ENCODE measurements at regions not wholly inside any gene's neighbourhood (a gene's known extent, or its start where the extent isn't known, plus 50 kb on each side); places are given as distances from the start of the nearest gene placed in this dataset.

DNA sequence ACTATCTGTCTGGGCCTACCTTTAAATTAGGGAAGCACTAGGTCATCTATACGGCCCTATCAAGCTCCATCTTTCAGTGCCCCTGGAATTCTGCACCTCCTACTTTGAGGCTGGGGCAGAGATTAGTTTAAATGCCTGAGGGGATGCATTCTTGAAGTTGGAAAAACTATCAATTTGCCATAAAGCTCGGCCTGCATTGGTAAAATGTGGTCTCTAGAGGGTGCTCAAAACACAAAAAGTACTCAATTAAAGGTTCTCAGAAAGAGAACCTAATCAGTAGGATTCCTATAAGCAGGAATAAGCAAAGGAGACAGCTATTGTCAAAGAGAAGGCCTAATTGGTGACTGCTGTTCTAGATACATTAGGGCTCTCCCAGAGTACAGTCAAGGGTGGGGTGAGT lies 111.7 kb downstream of the AMER1 start:
- no peak overlapping the region for H3K4me2 ChIP-seq (ENCODE audit: insufficient read depth, low read length)
- in situ Hi-C loops (cut with MboI): no loop called here
- no peaks in the 10 kb centered on the region for H3K9me3 ChIP-seq (replicated peaks; ENCODE audit: control insufficient read depth, insufficient read depth, low read depth, low read length)
- no peaks in the 10 kb centered on the region for H3K27me3 ChIP-seq (ENCODE audit: control insufficient read depth in 2 of 2, insufficient read depth in 2 of 2, low read length in 2 of 2)
- H4K20me1 ChIP-seq (replicated peaks; ENCODE audit: control insufficient read depth, insufficient read depth, low read length): no peaks in the 10 kb centered on the region
- ChIA-PET CTCF (ENCODE audit: low intra/inter-chr PET ratio) (no interaction called here), POLR2A (interaction anchor here (0.6 to 0.8 kb wide), 2 partner anchors 33 to 49 kb away, joined by 3 to 4 read pairs; no protein-coding TSS in a partner anchor)
- no peak for FAIRE-seq
- H3K36me3 ChIP-seq (ENCODE audit: control insufficient read depth, insufficient read depth, low read length): no peaks in the 10 kb centered on the region
- H2AFZ ChIP-seq (ENCODE audit: low read depth, low read length): no peak overlapping the region
- TF ChIP-seq FOS (IDR thresholded peaks at IDR 0.05; ENCODE audit: extremely low read depth, insufficient read length) (no peak), PTBP1 (IDR thresholded peaks at IDR 0.05; ENCODE audit: low read depth, low read length) (no peak), NCOR1 (IDR thresholded peaks at IDR 0.05) (no peak), ETV5 (CRISPR knock-in tag; IDR thresholded peaks at IDR 0.05; ENCODE audit: low read depth) (no peak), SMARCB1 (IDR thresholded peaks at IDR 0.05; ENCODE audit: insufficient read length, low read depth) (no peak), ZNF121 (CRISPR knock-in tag; conservative IDR thresholded peaks at IDR 0.05) (no peak), ELF2 (CRISPR knock-in tag; IDR thresholded peaks at IDR 0.05) (no peak), HNRNPUL1 (IDR thresholded peaks at IDR 0.05; ENCODE audit: low read length) (no peak), TRIM28 (IDR thresholded peaks at IDR 0.05) (no peak), RAD21 (CRISPR knock-in tag; conservative IDR thresholded peaks at IDR 0.05 in 1 of 2, IDR thresholded peaks at IDR 0.05 in 1 of 2) (peak in 1 of 2 experiments; percentile 37; a peak in 2 of 4 replicates), ZNF561 (CRISPR knock-in tag; conservative IDR thresholded peaks at IDR 0.05) (no peak), ZNF408 (CRISPR knock-in tag; IDR thresholded peaks at IDR 0.05; ENCODE audit: low read depth) (no peak), CHCHD3 (CRISPR knock-in tag; IDR thresholded peaks at IDR 0.05) (no peak)
- TF ChIP-seq, protein P1, sequence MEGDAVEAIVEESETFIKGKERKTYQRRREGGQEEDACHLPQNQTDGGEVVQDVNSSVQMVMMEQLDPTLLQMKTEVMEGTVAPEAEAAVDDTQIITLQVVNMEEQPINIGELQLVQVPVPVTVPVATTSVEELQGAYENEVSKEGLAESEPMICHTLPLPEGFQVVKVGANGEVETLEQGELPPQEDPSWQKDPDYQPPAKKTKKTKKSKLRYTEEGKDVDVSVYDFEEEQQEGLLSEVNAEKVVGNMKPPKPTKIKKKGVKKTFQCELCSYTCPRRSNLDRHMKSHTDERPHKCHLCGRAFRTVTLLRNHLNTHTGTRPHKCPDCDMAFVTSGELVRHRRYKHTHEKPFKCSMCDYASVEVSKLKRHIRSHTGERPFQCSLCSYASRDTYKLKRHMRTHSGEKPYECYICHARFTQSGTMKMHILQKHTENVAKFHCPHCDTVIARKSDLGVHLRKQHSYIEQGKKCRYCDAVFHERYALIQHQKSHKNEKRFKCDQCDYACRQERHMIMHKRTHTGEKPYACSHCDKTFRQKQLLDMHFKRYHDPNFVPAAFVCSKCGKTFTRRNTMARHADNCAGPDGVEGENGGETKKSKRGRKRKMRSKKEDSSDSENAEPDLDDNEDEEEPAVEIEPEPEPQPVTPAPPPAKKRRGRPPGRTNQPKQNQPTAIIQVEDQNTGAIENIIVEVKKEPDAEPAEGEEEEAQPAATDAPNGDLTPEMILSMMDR (IDR thresholded peaks at IDR 0.05 in 2 of 3, conservative IDR thresholded peaks at IDR 0.05 in 1 of 3; ENCODE audit: insufficient read depth in 2 of 3, low read depth in 1 of 3, low read length in 3 of 3): peak in 2 of 3 experiments; percentile 14 to 24; a peak in 1 of 6 replicates
- no peaks in the 10 kb centered on the region for H3K9me1 ChIP-seq (ENCODE audit: control insufficient read depth, insufficient read depth, low read length)
- no peak overlapping the region for H3K4me3 ChIP-seq
- no TSS peak for BruUV-seq (replicated peaks)
- peak in 1 of 4 experiments; percentile 3 for DNase-seq (ENCODE audit: extremely low read depth in 1 of 4, low spot score in 3 of 4)
- no peaks in the 10 kb centered on the region for H3K79me2 ChIP-seq (ENCODE audit: control insufficient read depth, insufficient read depth, low read length)
- H3K27ac ChIP-seq (ENCODE audit: extremely low read depth, low read depth, low read length): no peak overlapping the region
- ATAC-seq: no peak
- H3K9ac ChIP-seq (ENCODE audit: insufficient read depth in 1 of 2, low read depth in 2 of 2, low read length in 2 of 2): no peak overlapping the region
- intact Hi-C loops (cut with micrococcal nuclease): no loop called here
- 0% methylated on average over 2 of the region's 2 CpGs for WGBS (ENCODE audit: insufficient coverage, low coverage, missing lambda C conversion rate)
- no peaks in the 10 kb centered on the region for H3K4me1 ChIP-seq (replicated peaks in 1 of 2; ENCODE audit: control insufficient read depth in 2 of 2, insufficient read depth in 2 of 2, low read length in 2 of 2)

Measured in K562 (cell line).